HG03565 (cell line): ENCODE measurements at regions not wholly inside any gene's neighbourhood (a gene's known extent, or its start where the extent isn't known, plus 50 kb on each side); places are given as distances from the start of the nearest gene placed in this dataset.

Experiments used
- ATAC-seq: cut with Tn5 transposase; IDR thresholded peaks from one replicate; pipeline ENCODE4 v1.9.1; 2021; ENCODE audit warnings: mild to moderate bottlenecking, moderate library complexity; ENCODE audit not compliant: unreplicated experiment

- no peak for ATAC-seq
Measured at GRCh38 chr19:27901078-27901477, 1311.9 kb downstream of the UQCRFS1 start.

- ATAC-seq: no peak
Measured at GRCh38 chr19:27896091-27896490, 1316.9 kb downstream of the UQCRFS1 start.

GRCh38 chr19:27894906-27895754, 1317.8 kb downstream of the UQCRFS1 start:
- no peak for ATAC-seq

GRCh38 chr19:27892500-27892899, 1320.5 kb downstream of the UQCRFS1 start:
- ATAC-seq: no peak

GRCh38 chr19:27891411-27891810, 1321.5 kb downstream of the UQCRFS1 start:
- no peak for ATAC-seq

GRCh38 chr19:27890696-27891095, 1322.3 kb downstream of the UQCRFS1 start:
- ATAC-seq: no peak

- ATAC-seq: no peak
Measured at GRCh38 chr19:27890206-27890605, 1322.7 kb downstream of the UQCRFS1 start.

- no peak for ATAC-seq
Measured at GRCh38 chr19:27889156-27889555, 1323.8 kb downstream of the UQCRFS1 start.

- no peak for ATAC-seq
Measured at GRCh38 chr19:27887946-27888345, 1325.0 kb downstream of the UQCRFS1 start.

GRCh38 chr19:27885359-27885758, 1327.6 kb downstream of the UQCRFS1 start:
- no peak for ATAC-seq

GRCh38 chr19:27884376-27884775, 1328.6 kb downstream of the UQCRFS1 start:
- no peak for ATAC-seq

GRCh38 chr19:27881213-27881612, 1331.7 kb downstream of the UQCRFS1 start:
- no peak for ATAC-seq

- ATAC-seq: no peak
Measured at GRCh38 chr19:27876976-27877512, 1335.9 kb downstream of the UQCRFS1 start.

- ATAC-seq: no peak
Measured at GRCh38 chr19:27876489-27876888, 1336.5 kb downstream of the UQCRFS1 start.

GRCh38 chr19:27872370-27872769, 1340.6 kb downstream of the UQCRFS1 start:
- ATAC-seq: no peak

GRCh38 chr19:27870293-27870692, 1342.7 kb downstream of the UQCRFS1 start:
- no peak for ATAC-seq

GRCh38 chr19:27868007-27868406, 1344.9 kb downstream of the UQCRFS1 start:
- no peak for ATAC-seq

- ATAC-seq: no peak
Measured at GRCh38 chr19:27865927-27866777, 1346.8 kb downstream of the UQCRFS1 start.

GRCh38 chr19:27861411-27861975, 1351.5 kb downstream of the UQCRFS1 start:
- no peak for ATAC-seq

GRCh38 chr19:27860309-27860934, 1352.5 kb downstream of the UQCRFS1 start:
- no peak for ATAC-seq

GRCh38 chr19:27859689-27860088, 1353.3 kb downstream of the UQCRFS1 start:
- ATAC-seq: no peak
